ENCODE measurements at regions not wholly inside any gene's neighbourhood (a gene's known extent, or its start where the extent isn't known, plus 50 kb on each side); places are given as distances from the start of the nearest gene placed in this dataset.
A peak's percentile ranks its signal among the peaks of the same experiment; 100 is the strongest.
"Not testable (repeated sequence)": the region's sequence is repeated elsewhere in the genome, so short reads cannot be mapped to it uniquely, and the experiment has no call there.

DNA sequence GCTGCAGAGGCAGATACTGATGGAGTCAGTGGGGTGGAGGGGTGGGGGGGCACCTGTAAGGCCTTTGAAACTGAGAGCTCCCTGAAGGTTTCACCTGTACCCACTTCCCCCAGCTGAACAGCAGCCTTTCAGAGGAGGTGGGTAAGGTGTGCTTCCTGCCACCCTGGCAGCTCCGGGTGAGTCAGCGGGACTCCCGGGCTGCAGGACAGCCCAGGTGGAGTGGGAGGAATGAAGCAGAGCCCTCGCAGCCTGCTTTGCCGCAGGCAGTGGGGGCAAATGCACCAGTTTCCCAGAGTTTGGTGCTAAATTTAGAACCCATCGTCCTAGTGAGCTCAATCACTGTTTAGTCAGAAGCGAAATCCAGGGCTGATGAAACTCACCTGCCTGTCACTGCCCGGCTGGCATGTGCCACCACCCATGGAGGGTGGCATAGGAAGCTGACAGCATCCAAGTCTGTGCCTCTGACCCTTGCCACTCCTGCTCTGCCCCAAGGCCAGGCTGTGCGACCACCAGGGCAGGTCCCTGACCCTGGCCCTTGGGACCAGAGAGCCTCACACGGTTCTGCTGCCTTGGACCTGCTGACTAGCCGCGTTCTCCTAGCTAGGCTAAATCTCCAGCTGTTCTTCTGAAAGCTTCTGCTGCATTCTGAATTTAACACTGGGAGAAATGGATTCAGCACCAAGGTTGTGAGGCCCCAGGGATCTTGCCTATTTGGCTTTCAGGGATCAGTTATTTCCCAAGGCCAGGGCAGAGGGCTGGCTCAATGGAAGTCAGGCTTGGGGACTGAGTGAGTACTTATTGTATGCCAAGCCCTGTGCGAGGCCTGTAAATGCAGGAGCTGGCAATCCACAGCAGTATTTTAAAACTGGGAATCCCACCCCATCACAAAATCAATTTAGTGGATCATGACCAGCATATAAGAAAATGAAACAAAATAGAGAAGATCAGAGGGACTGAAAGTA lies 67.3 kb upstream of the RASGRF1 start:
- H3K27ac ChIP-seq (replicated peaks in 1 of 4): no peak overlapping the region
- WGBS: 89% methylated on average over 4 of the region's 13 CpGs
- H3K4me3 ChIP-seq: no peak overlapping the region
- H3K36me3 ChIP-seq: no peaks in the 10 kb centered on the region
- TF ChIP-seq POLR2AphosphoS5 (IDR thresholded peaks at IDR 0.05): no peak
- TF ChIP-seq, protein P1, sequence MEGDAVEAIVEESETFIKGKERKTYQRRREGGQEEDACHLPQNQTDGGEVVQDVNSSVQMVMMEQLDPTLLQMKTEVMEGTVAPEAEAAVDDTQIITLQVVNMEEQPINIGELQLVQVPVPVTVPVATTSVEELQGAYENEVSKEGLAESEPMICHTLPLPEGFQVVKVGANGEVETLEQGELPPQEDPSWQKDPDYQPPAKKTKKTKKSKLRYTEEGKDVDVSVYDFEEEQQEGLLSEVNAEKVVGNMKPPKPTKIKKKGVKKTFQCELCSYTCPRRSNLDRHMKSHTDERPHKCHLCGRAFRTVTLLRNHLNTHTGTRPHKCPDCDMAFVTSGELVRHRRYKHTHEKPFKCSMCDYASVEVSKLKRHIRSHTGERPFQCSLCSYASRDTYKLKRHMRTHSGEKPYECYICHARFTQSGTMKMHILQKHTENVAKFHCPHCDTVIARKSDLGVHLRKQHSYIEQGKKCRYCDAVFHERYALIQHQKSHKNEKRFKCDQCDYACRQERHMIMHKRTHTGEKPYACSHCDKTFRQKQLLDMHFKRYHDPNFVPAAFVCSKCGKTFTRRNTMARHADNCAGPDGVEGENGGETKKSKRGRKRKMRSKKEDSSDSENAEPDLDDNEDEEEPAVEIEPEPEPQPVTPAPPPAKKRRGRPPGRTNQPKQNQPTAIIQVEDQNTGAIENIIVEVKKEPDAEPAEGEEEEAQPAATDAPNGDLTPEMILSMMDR (IDR thresholded peaks at IDR 0.05): no peak
- DNase-seq (ENCODE audit: extremely low spot score): peak; percentile 68
- intact Hi-C loops (cut with DNase I): no loop called here
- H3K9me3 ChIP-seq: no peaks in the 10 kb centered on the region
- H3K27me3 ChIP-seq: no peaks in the 10 kb centered on the region
- H3K4me1 ChIP-seq: peaks cover 0 to 5% (median 0%) of the 10 kb centered on the region in 4 donors

GRCh38 chr15:79156704-79157375 lies 66.3 kb upstream of the RASGRF1 start:
- intact Hi-C loops (cut with DNase I): no loop called here
- Histone ChIP-seq H3K27ac (replicated peaks in 1 of 4) (no peak overlapping the region), H3K9me3 (no peaks in the 10 kb centered on the region), H3K36me3 (no peaks in the 10 kb centered on the region), H3K4me3 (no peak overlapping the region), H3K4me1 (peaks cover 0 to 5% (median 0%) of the 10 kb centered on the region in 4 donors), H3K27me3 (no peaks in the 10 kb centered on the region)
- 83% methylated on average over 7 of the region's 7 CpGs for WGBS
- TF ChIP-seq POLR2A (IDR thresholded peaks at IDR 0.05; ENCODE audit: low read depth) (no peak), EP300 (IDR thresholded peaks at IDR 0.05) (no peak), POLR2AphosphoS5 (IDR thresholded peaks at IDR 0.05) (no peak)
- TF ChIP-seq, protein P1 (IDR thresholded peaks at IDR 0.05): no peak
- peak; percentile 77 for DNase-seq (ENCODE audit: extremely low spot score)

- 27% methylated on average over 9 of the region's 9 CpGs for WGBS
- intact Hi-C loops (cut with DNase I): no loop called here
- Histone ChIP-seq H3K4me3 (no peak overlapping the region), H3K27me3 (peaks cover 0 to 1% (median 0%) of the 10 kb centered on the region in 4 donors), H3K36me3 (no peaks in the 10 kb centered on the region), H3K9me3 (peaks cover 0 to 2% (median under 1%) of the 10 kb centered on the region in 4 donors), H3K27ac (replicated peaks in 1 of 4) (no peak overlapping the region), H3K4me1 (peaks cover 0 to 5% (median 0%) of the 10 kb centered on the region in 4 donors)
- TF ChIP-seq POLR2A (IDR thresholded peaks at IDR 0.05; ENCODE audit: low read depth) (no peak), POLR2AphosphoS5 (IDR thresholded peaks at IDR 0.05) (no peak), EP300 (IDR thresholded peaks at IDR 0.05) (no peak)
- TF ChIP-seq, protein P1 (IDR thresholded peaks at IDR 0.05): no peak
- DNase-seq (ENCODE audit: extremely low spot score): no peak
Observed at GRCh38 chr15:79154483-79155135, 64.0 kb upstream of the RASGRF1 start.

DNA sequence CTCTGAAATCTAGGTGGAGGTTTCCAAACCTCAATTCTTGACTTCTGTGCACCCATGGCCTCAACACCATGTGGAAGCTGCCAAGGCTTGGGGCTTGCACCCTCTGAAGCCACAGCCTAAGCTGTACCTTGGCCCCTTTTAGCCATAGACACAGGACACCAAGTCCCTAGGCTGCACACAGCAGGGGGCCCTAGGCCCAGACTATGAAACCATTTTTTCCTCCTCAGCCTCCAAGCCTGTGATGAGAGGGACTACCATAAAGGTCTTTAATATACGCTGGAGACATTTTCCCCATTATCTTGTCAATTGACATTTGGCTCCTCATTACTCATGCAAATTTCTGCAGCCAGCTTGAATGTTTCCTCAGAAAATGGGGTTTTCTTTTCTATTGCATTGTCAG lies 53.7 kb upstream of the RASGRF1 start:
- peaks cover 0 to 11% (median 4%) of the 10 kb centered on the region in 4 donors for H3K9me3 ChIP-seq
- H3K27me3 ChIP-seq; DNase-seq (ENCODE audit: extremely low spot score); H3K4me1 ChIP-seq; H3K36me3 ChIP-seq; intact Hi-C loops (cut with DNase I); H3K27ac ChIP-seq (replicated peaks in 1 of 4); H3K4me3 ChIP-seq: not testable (repeated sequence)
- WGBS: 88% methylated on average over 1 of the region's 1 CpG

Measured in esophagus muscularis mucosa (tissue), 4 donors.